ENCODE measurements at regions not wholly inside any gene's neighbourhood (a gene's known extent, or its start where the extent isn't known, plus 50 kb on each side); places are given as distances from the start of the nearest gene placed in this dataset.
"Not testable (repeated sequence)": the region's sequence is repeated elsewhere in the genome, so short reads cannot be mapped to it uniquely, and the experiment has no call there.

DNA sequence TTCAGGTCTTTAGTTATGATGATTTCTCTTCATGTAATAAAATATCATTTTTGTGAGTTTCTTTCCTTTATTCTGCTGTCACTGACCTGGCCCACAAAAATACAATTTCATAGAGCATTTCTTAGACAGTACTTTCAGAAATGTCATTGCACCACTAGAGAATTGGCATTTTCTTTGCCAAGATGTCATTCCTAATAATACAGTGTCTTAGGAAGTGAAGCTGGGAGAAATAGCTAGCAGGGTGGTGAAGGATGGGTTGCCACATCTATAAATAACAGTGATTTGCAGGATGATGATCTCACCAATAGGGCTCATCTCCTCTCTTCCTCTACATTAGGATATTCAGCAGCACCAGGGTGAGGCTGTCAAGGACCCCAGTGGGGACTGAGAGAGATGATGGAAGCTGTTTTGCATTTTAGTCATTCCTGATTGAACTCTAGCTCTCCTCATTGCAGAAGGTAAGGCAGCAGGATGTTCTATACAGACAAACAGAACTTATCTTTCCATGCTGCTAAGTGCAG, 452.1 kb downstream of the NXPH1 start:
- no peak overlapping the region for H2BK20ac ChIP-seq (ENCODE audit: low read depth, low read length, poor library complexity, severe bottlenecking)
- no peaks in the 10 kb centered on the region for H3K79me2 ChIP-seq (ENCODE audit: insufficient read depth, low read length)
- H4K8ac ChIP-seq (replicated peaks; ENCODE audit: insufficient read length, low read depth, low read length): no peak overlapping the region
- H3K79me1 ChIP-seq (ENCODE audit: insufficient read depth, low read depth, low read length, poor library complexity, severe bottlenecking): no peaks in the 10 kb centered on the region
- H3K27me3 ChIP-seq (ENCODE audit: insufficient read depth, low read length): no peaks in the 10 kb centered on the region
- H3K23ac ChIP-seq (ENCODE audit: insufficient read length, low read depth, low read length): no peak overlapping the region
- H3K4me2 ChIP-seq (ENCODE audit: insufficient read depth, insufficient read length, low read length): no peak overlapping the region
- peaks cover 0 to 7% of the 10 kb centered on the region in 2 experiments; a peak in 3 of 4 replicates for H3K4me1 Mint-ChIP-seq
- no peak overlapping the region for H2AK5ac ChIP-seq (ENCODE audit: insufficient read length, low read length)
- H2BK5ac ChIP-seq (ENCODE audit: insufficient read length, low read length): no peak overlapping the region
- no peak overlapping the region for H3K9ac ChIP-seq (ENCODE audit: extremely low read depth, insufficient read length, low read length)
- no peak overlapping the region for H3K18ac ChIP-seq (ENCODE audit: insufficient read length, low read depth, low read length)
- H2AFZ ChIP-seq (ENCODE audit: low read length): no peak overlapping the region
- no peak overlapping the region for H3K14ac ChIP-seq (ENCODE audit: insufficient read depth, low read length)
- H2BK12ac ChIP-seq (ENCODE audit: insufficient read length, low read depth, low read length): no peak overlapping the region
- TF ChIP-seq, protein P1, sequence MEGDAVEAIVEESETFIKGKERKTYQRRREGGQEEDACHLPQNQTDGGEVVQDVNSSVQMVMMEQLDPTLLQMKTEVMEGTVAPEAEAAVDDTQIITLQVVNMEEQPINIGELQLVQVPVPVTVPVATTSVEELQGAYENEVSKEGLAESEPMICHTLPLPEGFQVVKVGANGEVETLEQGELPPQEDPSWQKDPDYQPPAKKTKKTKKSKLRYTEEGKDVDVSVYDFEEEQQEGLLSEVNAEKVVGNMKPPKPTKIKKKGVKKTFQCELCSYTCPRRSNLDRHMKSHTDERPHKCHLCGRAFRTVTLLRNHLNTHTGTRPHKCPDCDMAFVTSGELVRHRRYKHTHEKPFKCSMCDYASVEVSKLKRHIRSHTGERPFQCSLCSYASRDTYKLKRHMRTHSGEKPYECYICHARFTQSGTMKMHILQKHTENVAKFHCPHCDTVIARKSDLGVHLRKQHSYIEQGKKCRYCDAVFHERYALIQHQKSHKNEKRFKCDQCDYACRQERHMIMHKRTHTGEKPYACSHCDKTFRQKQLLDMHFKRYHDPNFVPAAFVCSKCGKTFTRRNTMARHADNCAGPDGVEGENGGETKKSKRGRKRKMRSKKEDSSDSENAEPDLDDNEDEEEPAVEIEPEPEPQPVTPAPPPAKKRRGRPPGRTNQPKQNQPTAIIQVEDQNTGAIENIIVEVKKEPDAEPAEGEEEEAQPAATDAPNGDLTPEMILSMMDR (conservative IDR thresholded peaks at IDR 0.05): no peak
- DNase-seq: no peak
- no peaks in the 10 kb centered on the region for H4K20me1 ChIP-seq (ENCODE audit: control insufficient read depth, insufficient read depth, insufficient read length)
- H3K9me3 ChIP-seq (ENCODE audit: control insufficient read depth, low read depth, low read length): no peaks in the 10 kb centered on the region
- no peak overlapping the region for H2BK15ac ChIP-seq (ENCODE audit: low read depth, low read length)
- no peak overlapping the region for H4K91ac ChIP-seq (ENCODE audit: insufficient read length, low read depth, low read length)
- H3K27ac ChIP-seq (ENCODE audit: insufficient read length, low read depth, low read length): no peak overlapping the region
- H3K27ac Mint-ChIP-seq: no peak overlapping the region
- H2BK120ac ChIP-seq (ENCODE audit: low read depth, low read length, poor library complexity, severe bottlenecking): no peak overlapping the region
- peaks cover 6 to 8% of the 10 kb centered on the region in 2 experiments for H3K9me3 Mint-ChIP-seq
- H4K5ac ChIP-seq (ENCODE audit: insufficient read length, low read depth, low read length): no peak overlapping the region
- H3K36me3 Mint-ChIP-seq (ENCODE audit: insufficient read depth in 1 of 3, low read depth in 3 of 3): peaks cover 2 to 14% (median 3%) of the 10 kb centered on the region in 3 experiments; a peak in 5 of 7 replicates
- H3K4me1 ChIP-seq (ENCODE audit: insufficient read depth, low read length): no peaks in the 10 kb centered on the region
- no peak overlapping the region for H3K4me3 Mint-ChIP-seq
- no peak overlapping the region for H3K4ac ChIP-seq (ENCODE audit: low read depth, low read length)
- no peak overlapping the region for H3K56ac ChIP-seq (ENCODE audit: insufficient read length, low read depth, low read length)
- H3K23me2 ChIP-seq (ENCODE audit: insufficient read length, low read depth, low read length, poor library complexity, severe bottlenecking): no peaks in the 10 kb centered on the region
- H3T11ph ChIP-seq (ENCODE audit: low read length): no peak overlapping the region
- H3K27me3 Mint-ChIP-seq (ENCODE audit: low read depth): no peaks in the 10 kb centered on the region

- not testable (repeated sequence) for H3K4me1 ChIP-seq (ENCODE audit: insufficient read depth, low read length); H3K14ac ChIP-seq (ENCODE audit: insufficient read depth, low read length); H3K23ac ChIP-seq (ENCODE audit: insufficient read length, low read depth, low read length); H3K4me3 Mint-ChIP-seq; H3K27ac ChIP-seq (ENCODE audit: insufficient read length, low read depth, low read length); H4K5ac ChIP-seq (ENCODE audit: insufficient read length, low read depth, low read length); H2BK120ac ChIP-seq (ENCODE audit: low read depth, low read length, poor library complexity, severe bottlenecking); H4K8ac ChIP-seq (replicated peaks; ENCODE audit: insufficient read length, low read depth, low read length); H2AFZ ChIP-seq (ENCODE audit: low read length); H3K9me3 ChIP-seq (ENCODE audit: control insufficient read depth, low read depth, low read length); H2BK15ac ChIP-seq (ENCODE audit: low read depth, low read length); H3K56ac ChIP-seq (ENCODE audit: insufficient read length, low read depth, low read length); H3K9ac ChIP-seq (ENCODE audit: extremely low read depth, insufficient read length, low read length); H2BK20ac ChIP-seq (ENCODE audit: low read depth, low read length, poor library complexity, severe bottlenecking); H3K27me3 ChIP-seq (ENCODE audit: insufficient read depth, low read length); H2BK5ac ChIP-seq (ENCODE audit: insufficient read length, low read length); H3K27ac Mint-ChIP-seq; H4K91ac ChIP-seq (ENCODE audit: insufficient read length, low read depth, low read length); H4K20me1 ChIP-seq (ENCODE audit: control insufficient read depth, insufficient read depth, insufficient read length); H3K18ac ChIP-seq (ENCODE audit: insufficient read length, low read depth, low read length); H3K4me2 ChIP-seq (ENCODE audit: insufficient read depth, insufficient read length, low read length); H3K79me2 ChIP-seq (ENCODE audit: insufficient read depth, low read length); H2AK5ac ChIP-seq (ENCODE audit: insufficient read length, low read length); H3K27me3 Mint-ChIP-seq (ENCODE audit: low read depth); H2BK12ac ChIP-seq (ENCODE audit: insufficient read length, low read depth, low read length); H3T11ph ChIP-seq (ENCODE audit: low read length); H3K4ac ChIP-seq (ENCODE audit: low read depth, low read length); DNase-seq; H3K79me1 ChIP-seq (ENCODE audit: insufficient read depth, low read depth, low read length, poor library complexity, severe bottlenecking); H3K23me2 ChIP-seq (ENCODE audit: insufficient read length, low read depth, low read length, poor library complexity, severe bottlenecking)
- peaks cover 11% of the 10 kb centered on the region in 2 experiments for H3K9me3 Mint-ChIP-seq
- H3K36me3 Mint-ChIP-seq (ENCODE audit: insufficient read depth in 1 of 3, low read depth in 3 of 3): peaks cover 5 to 18% (median 5%) of the 10 kb centered on the region in 3 experiments; a peak in 6 of 7 replicates
- peaks cover 7 to 15% of the 10 kb centered on the region in 2 experiments; a peak in 3 of 4 replicates for H3K4me1 Mint-ChIP-seq
- WGBS (ENCODE audit: extremely low coverage, insufficient read length, low lambda C conversion rate): no CpG with 5 or more reads among the region's 30 CpGs
Measured at GRCh38 chr7:8890346-8890745, 456.9 kb downstream of the NXPH1 start.

Data from H9 (cell line).